Kidney epithelial cell (primary cell): ENCODE measurements at regions not wholly inside any gene's neighbourhood (a gene's known extent, or its start where the extent isn't known, plus 50 kb on each side); places are given as distances from the start of the nearest gene placed in this dataset.
A peak's percentile ranks its signal among the peaks of the same experiment; 100 is the strongest.

Source experiments
- DNase-seq: peaks from one replicate; pipeline ENCODE4 v3.0.0-alpha.2; 2010; ENCODE audit warnings: low read depth
- H3K27me3 ChIP-seq: 2 replicates; pipeline ENCODE4 v1.6.0; 2011; ENCODE audit warnings: low read length; ENCODE audit not compliant: control insufficient read depth, insufficient read depth
- H3K36me3 ChIP-seq: 2 replicates; pipeline ENCODE4 v1.5.1; 2011; ENCODE audit warnings: low read length; ENCODE audit not compliant: control insufficient read depth, insufficient read depth
- H3K4me3 ChIP-seq: 2 replicates; pipeline ENCODE4 v1.5.1; 2011; ENCODE audit warnings: low read depth, mild to moderate bottlenecking, control low read depth, low read length
- TF ChIP-seq, protein P1 (sequence below): IDR thresholded peaks from 2 replicates; pipeline ENCODE4 v1.5.1; 2011; ENCODE audit warnings: mild to moderate bottlenecking, moderate library complexity, low read length, control low read depth, inconsistent platforms; ENCODE audit not compliant: insufficient read depth, poor library complexity, severe bottlenecking

DNA sequence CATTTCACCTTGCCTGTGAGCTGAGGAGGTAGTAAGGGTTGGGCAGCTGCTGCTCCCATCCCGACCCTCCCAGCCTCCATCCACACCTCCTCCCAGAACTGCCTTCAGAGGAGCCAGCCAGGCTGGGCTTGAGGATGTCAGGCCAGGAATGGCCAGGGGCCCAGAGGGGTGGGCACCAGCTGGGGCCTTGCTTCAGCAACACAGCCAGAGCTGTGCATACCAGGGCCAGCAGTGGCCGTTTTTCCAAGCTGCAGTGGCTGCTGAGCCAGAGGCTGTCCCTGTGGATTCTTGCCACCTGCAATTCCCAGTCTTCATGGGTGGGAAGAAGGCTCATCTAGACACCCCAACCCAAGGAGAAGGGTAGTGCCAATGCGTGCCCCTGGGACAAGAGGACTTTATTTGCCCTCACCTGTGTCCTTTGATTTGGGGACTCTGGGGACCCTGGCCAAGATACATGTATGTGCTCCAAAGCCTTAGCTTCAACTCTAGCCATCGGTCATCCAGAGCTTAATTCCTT is 153.4 kb upstream of the SDK2 start:
- no peak for DNase-seq
- H3K36me3 ChIP-seq, result no peaks in the 10 kb centered on the region
- H3K27me3 ChIP-seq, result no peaks in the 10 kb centered on the region
- H3K4me3 ChIP-seq, result no peak overlapping the region
- TF ChIP-seq, protein P1, sequence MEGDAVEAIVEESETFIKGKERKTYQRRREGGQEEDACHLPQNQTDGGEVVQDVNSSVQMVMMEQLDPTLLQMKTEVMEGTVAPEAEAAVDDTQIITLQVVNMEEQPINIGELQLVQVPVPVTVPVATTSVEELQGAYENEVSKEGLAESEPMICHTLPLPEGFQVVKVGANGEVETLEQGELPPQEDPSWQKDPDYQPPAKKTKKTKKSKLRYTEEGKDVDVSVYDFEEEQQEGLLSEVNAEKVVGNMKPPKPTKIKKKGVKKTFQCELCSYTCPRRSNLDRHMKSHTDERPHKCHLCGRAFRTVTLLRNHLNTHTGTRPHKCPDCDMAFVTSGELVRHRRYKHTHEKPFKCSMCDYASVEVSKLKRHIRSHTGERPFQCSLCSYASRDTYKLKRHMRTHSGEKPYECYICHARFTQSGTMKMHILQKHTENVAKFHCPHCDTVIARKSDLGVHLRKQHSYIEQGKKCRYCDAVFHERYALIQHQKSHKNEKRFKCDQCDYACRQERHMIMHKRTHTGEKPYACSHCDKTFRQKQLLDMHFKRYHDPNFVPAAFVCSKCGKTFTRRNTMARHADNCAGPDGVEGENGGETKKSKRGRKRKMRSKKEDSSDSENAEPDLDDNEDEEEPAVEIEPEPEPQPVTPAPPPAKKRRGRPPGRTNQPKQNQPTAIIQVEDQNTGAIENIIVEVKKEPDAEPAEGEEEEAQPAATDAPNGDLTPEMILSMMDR, result no peak

- H3K4me3 ChIP-seq, result no peak overlapping the region
- no peaks in the 10 kb centered on the region for H3K36me3 ChIP-seq
- no peaks in the 10 kb centered on the region for H3K27me3 ChIP-seq
- peak; percentile 90 for DNase-seq
- TF ChIP-seq, protein P1, result no peak
Measured at GRCh38 chr17:73798111-73798748, 154.0 kb upstream of the SDK2 start.

DNA sequence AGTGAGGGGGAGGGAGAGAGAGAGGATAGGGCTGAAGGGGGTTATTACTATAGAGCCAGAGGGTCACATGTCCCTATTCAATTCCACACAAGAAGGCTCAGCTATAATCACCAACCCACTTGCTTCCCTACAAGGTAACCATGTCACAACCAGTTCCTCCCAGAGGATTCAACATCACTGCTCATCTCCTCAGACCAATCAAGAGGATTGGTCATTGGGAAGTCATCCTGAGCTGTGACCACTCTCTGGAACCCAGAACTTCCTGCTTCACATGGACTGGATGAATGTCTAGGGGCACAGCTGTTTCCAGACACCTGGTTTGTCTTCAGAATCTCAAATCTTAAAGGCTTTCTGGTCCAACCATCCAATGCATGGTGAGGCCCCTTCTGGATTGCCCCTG is 154.9 kb upstream of the SDK2 start:
- no peaks in the 10 kb centered on the region for H3K36me3 ChIP-seq
- H3K4me3 ChIP-seq, result no peak overlapping the region
- TF ChIP-seq, protein P1, result no peak
- no peak for DNase-seq
- no peaks in the 10 kb centered on the region for H3K27me3 ChIP-seq

DNA sequence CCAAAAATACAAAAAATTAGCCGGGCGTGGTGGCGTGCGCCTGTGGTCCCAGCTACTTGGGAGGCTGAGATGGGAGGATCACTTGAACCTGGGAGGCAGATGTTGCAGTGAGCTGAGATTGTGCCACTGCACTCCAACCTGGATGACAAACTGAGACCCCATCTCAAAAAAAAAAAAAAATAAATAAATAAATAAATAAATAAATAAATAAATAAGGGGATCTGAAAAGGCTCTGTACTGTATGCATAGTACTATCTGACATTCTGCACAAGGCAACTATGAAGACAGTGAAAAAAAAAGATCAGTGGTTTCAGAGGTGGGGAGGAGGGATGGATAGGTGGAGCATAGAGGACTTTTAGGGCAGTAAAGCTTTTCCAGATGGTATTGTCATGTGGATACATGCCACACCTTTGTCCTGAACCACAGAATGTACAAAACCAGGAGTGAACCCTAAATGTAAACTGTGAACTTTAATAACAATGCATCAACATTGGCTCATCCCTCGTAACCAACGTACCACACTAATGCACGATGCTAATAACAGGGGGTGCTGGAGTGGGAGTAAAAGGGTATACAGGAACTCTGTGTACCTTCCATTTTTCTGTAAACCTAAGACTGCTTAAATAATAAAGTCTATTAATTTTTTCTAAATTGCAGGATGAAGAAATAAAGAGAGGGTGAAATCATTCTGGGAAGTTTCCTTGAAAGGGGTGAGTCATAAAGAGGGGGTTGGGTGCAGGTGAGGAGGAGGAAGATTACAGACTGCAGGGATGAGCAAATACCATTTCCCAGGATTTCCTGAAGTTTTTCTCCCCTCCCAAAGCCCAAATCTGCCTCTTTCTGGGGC is 155.8 kb upstream of the SDK2 start:
- no peak overlapping the region for H3K4me3 ChIP-seq
- TF ChIP-seq, protein P1, result no peak
- no peak for DNase-seq
- H3K36me3 ChIP-seq, result no peaks in the 10 kb centered on the region
- H3K27me3 ChIP-seq, result no peaks in the 10 kb centered on the region

DNA sequence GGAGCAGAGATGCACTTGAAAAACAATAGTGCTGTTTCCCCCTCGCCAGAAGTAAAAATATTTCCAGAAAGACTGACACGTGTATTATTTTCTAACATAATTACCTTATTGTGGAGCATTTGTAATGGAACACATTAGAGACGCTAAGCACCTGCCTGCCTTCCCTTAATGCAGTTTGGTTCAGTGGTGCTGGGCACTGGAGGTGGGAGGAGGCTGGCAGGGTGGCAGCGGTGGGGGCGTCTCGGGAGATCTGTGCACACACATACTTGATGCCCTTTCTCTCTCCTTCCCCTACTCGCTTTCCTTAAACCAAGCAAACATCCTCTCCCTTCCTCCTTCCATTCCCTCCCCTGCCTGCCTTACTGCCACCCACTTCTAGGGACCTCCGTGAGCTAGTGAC is 156.6 kb upstream of the SDK2 start:
- TF ChIP-seq, protein P1, result no peak
- Histone ChIP-seq H3K27me3 (no peaks in the 10 kb centered on the region), H3K36me3 (no peaks in the 10 kb centered on the region), H3K4me3 (no peak overlapping the region)
- DNase-seq, result no peak
